NCI-H1092 (cell line): ENCODE measurements at regions not wholly inside any gene's neighbourhood (a gene's known extent, or its start where the extent isn't known, plus 50 kb on each side); places are given as distances from the start of the nearest gene placed in this dataset.
A peak's percentile ranks its signal among the peaks of the same experiment; 100 is the strongest.

Experiments
- DNase-seq: peaks from one replicate; lab custom pipeline; 2025; lab: John Stamatoyannopoulos, UW

- DNase-seq: no peak
These were observed 713.0 kb downstream of the MRPL39 start for GRCh38 chr21:24894324-24894723.

GRCh38 chr21:24890021-24890420 is 717.3 kb downstream of the MRPL39 start:
- no peak for DNase-seq

- DNase-seq: no peak
These were observed 725.8 kb downstream of the MRPL39 start for GRCh38 chr21:24881506-24881905.

GRCh38 chr21:24870633-24871032 is 736.6 kb downstream of the MRPL39 start:
- DNase-seq: no peak

- DNase-seq: no peak
These were observed 737.4 kb downstream of the MRPL39 start for GRCh38 chr21:24869862-24870261.

- no peak for DNase-seq
These were observed 739.2 kb downstream of the MRPL39 start for GRCh38 chr21:24868117-24868516.

- no peak for DNase-seq
These were observed 745.8 kb downstream of the MRPL39 start for GRCh38 chr21:24861471-24861870.

GRCh38 chr21:24856326-24856725 is 751.0 kb downstream of the MRPL39 start:
- no peak for DNase-seq

- no peak for DNase-seq
These were observed 754.6 kb downstream of the MRPL39 start for GRCh38 chr21:24852610-24853195.

GRCh38 chr21:24850121-24850520 is 757.2 kb downstream of the MRPL39 start:
- DNase-seq: no peak

- peak; percentile 19 for DNase-seq
These were observed 762.6 kb downstream of the MRPL39 start for GRCh38 chr21:24844671-24845070.

- no peak for DNase-seq
These were observed 767.0 kb downstream of the MRPL39 start for GRCh38 chr21:24840287-24840686.

GRCh38 chr21:24832961-24833360 is 774.3 kb downstream of the MRPL39 start:
- no peak for DNase-seq

GRCh38 chr21:24829397-24829796 is 777.9 kb downstream of the MRPL39 start:
- no peak for DNase-seq

- no peak for DNase-seq
These were observed 780.5 kb downstream of the MRPL39 start for GRCh38 chr21:24826822-24827221.

GRCh38 chr21:24825348-24825747 is 781.9 kb downstream of the MRPL39 start:
- DNase-seq: no peak

GRCh38 chr21:24824209-24824608 is 783.1 kb downstream of the MRPL39 start:
- no peak for DNase-seq

GRCh38 chr21:24823247-24823646 is 784.0 kb downstream of the MRPL39 start:
- DNase-seq: no peak

GRCh38 chr21:24785033-24785432 is 822.2 kb downstream of the MRPL39 start:
- DNase-seq: no peak

- DNase-seq: no peak
These were observed 826.1 kb downstream of the MRPL39 start for GRCh38 chr21:24781146-24781545.

GRCh38 chr21:24759348-24760075 is 847.8 kb downstream of the MRPL39 start:
- DNase-seq: no peak

- DNase-seq: no peak
These were observed 869.2 kb downstream of the MRPL39 start for GRCh38 chr21:24738063-24738462.

GRCh38 chr21:24737296-24737850 is 869.9 kb downstream of the MRPL39 start:
- DNase-seq: no peak

- no peak for DNase-seq
These were observed 876.6 kb downstream of the MRPL39 start for GRCh38 chr21:24730661-24731060.
